ENCODE measurements at regions not wholly inside any gene's neighbourhood (a gene's known extent, or its start where the extent isn't known, plus 50 kb on each side); places are given as distances from the start of the nearest gene placed in this dataset.

GRCh38 chr4:149202117-149202516 is 613.5 kb downstream of the IQCM start:
- H3K36me3 Mint-ChIP-seq (ENCODE audit: insufficient read depth, unreplicated experiment) = no peaks in the 10 kb centered on the region

GRCh38 chr4:149199594-149199993 is 616.0 kb downstream of the IQCM start:
- ChIA-PET CTCF (no interaction called here), POLR2A (no interaction called here)
- Mint-ChIP-seq H3K9me3 (ENCODE audit: unreplicated experiment) (no peaks in the 10 kb centered on the region), H3K27me3 (ENCODE audit: insufficient read depth, unreplicated experiment) (no peaks in the 10 kb centered on the region), H3K4me3 (ENCODE audit: unreplicated experiment) (no peak overlapping the region), H3K36me3 (ENCODE audit: insufficient read depth, unreplicated experiment) (no peaks in the 10 kb centered on the region), H3K4me1 (ENCODE audit: low read depth, unreplicated experiment) (no peaks in the 10 kb centered on the region), H3K27ac (ENCODE audit: unreplicated experiment) (no peak overlapping the region)
- Histone ChIP-seq H3K9me3 (no peaks in the 10 kb centered on the region), H3K4me3 (ENCODE audit: low read depth, low read length) (no peak overlapping the region), H3K36me3 (ENCODE audit: control insufficient read depth, insufficient read depth, low read length) (no peaks in the 10 kb centered on the region), H3K27me3 (replicated peaks; ENCODE audit: control insufficient read depth, insufficient read depth, low read length) (no peaks in the 10 kb centered on the region), H3K4me1 (peaks cover 21% of the 10 kb centered on the region)
- no TSS peak for BruUV-seq (replicated peaks)
- intact Hi-C loops (cut with micrococcal nuclease; ENCODE audit: unreplicated experiment) = no loop called here
- DNase-seq = no peak
- TF ChIP-seq, protein P1, sequence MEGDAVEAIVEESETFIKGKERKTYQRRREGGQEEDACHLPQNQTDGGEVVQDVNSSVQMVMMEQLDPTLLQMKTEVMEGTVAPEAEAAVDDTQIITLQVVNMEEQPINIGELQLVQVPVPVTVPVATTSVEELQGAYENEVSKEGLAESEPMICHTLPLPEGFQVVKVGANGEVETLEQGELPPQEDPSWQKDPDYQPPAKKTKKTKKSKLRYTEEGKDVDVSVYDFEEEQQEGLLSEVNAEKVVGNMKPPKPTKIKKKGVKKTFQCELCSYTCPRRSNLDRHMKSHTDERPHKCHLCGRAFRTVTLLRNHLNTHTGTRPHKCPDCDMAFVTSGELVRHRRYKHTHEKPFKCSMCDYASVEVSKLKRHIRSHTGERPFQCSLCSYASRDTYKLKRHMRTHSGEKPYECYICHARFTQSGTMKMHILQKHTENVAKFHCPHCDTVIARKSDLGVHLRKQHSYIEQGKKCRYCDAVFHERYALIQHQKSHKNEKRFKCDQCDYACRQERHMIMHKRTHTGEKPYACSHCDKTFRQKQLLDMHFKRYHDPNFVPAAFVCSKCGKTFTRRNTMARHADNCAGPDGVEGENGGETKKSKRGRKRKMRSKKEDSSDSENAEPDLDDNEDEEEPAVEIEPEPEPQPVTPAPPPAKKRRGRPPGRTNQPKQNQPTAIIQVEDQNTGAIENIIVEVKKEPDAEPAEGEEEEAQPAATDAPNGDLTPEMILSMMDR (IDR thresholded peaks at IDR 0.05; ENCODE audit: insufficient read depth in 1 of 2, low read depth in 1 of 2, low read length in 1 of 2, severe bottlenecking in 1 of 2, unreplicated experiment in 1 of 2) = no peak

More at GRCh38 chr4:149202117-149202516, 613.5 kb downstream of the IQCM start:
- intact Hi-C loops (cut with micrococcal nuclease; ENCODE audit: unreplicated experiment) = no loop called here
- TF ChIP-seq, protein P1 (IDR thresholded peaks at IDR 0.05; ENCODE audit: insufficient read depth in 1 of 2, low read depth in 1 of 2, low read length in 1 of 2, severe bottlenecking in 1 of 2, unreplicated experiment in 1 of 2) = no peak
- H3K9me3 ChIP-seq = no peaks in the 10 kb centered on the region
- DNase-seq = no peak
- no peaks in the 10 kb centered on the region for H3K27me3 ChIP-seq (replicated peaks; ENCODE audit: control insufficient read depth, insufficient read depth, low read length)
- no TSS peak for BruUV-seq (replicated peaks)
- H3K36me3 ChIP-seq (ENCODE audit: control insufficient read depth, insufficient read depth, low read length) = no peaks in the 10 kb centered on the region
- H3K27me3 Mint-ChIP-seq (ENCODE audit: insufficient read depth, unreplicated experiment) = no peaks in the 10 kb centered on the region
- POLR2A ChIA-PET = no interaction called here
- no peak overlapping the region for H3K4me3 Mint-ChIP-seq (ENCODE audit: unreplicated experiment)
- H3K9me3 Mint-ChIP-seq (ENCODE audit: unreplicated experiment) = no peaks in the 10 kb centered on the region
- H3K4me1 Mint-ChIP-seq (ENCODE audit: low read depth, unreplicated experiment) = no peaks in the 10 kb centered on the region
- CTCF ChIA-PET = no interaction called here
- no peak overlapping the region for H3K27ac Mint-ChIP-seq (ENCODE audit: unreplicated experiment)
- H3K4me3 ChIP-seq (ENCODE audit: low read depth, low read length) = no peak overlapping the region
- peaks cover 13% of the 10 kb centered on the region; the same call in 1 of the 2 replicates for H3K4me1 ChIP-seq

DNA sequence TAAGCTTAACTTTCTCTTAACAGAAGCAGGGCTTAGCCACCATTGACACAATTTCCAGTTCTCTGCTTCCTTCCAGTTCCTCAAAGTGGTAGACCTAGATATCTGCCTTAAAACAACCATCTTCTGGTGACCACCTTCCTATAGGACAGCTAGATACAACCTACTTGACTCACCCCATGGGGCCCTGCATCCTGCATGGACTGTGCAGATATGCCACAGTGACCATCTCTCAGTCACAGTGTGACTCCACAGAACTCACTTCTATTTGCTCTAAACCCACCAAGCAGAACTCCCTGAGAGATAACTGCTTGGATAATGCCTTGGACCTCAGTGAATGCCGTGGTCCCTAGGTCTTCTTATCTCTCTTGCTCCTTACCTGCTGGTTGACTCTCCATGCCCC is 621.6 kb downstream of the IQCM start:
- no peak overlapping the region for H3K27ac Mint-ChIP-seq (ENCODE audit: unreplicated experiment)
- H3K9me3 Mint-ChIP-seq (ENCODE audit: unreplicated experiment) = no peaks in the 10 kb centered on the region

More for the DNA sequence above, 621.6 kb downstream of the IQCM start:
- Histone ChIP-seq H3K36me3 (ENCODE audit: control insufficient read depth, insufficient read depth, low read length) (no peaks in the 10 kb centered on the region), H3K9me3 (no peaks in the 10 kb centered on the region), H3K4me1 (peaks cover 8% of the 10 kb centered on the region), H3K4me3 (ENCODE audit: low read depth, low read length) (no peak overlapping the region), H3K27me3 (replicated peaks; ENCODE audit: control insufficient read depth, insufficient read depth, low read length) (no peaks in the 10 kb centered on the region)
- H3K4me3 Mint-ChIP-seq (ENCODE audit: unreplicated experiment) = no peak overlapping the region
- TF ChIP-seq, protein P1 (IDR thresholded peaks at IDR 0.05; ENCODE audit: insufficient read depth in 1 of 2, low read depth in 1 of 2, low read length in 1 of 2, severe bottlenecking in 1 of 2, unreplicated experiment in 1 of 2) = no peak
- no TSS peak for BruUV-seq (replicated peaks)
- H3K36me3 Mint-ChIP-seq (ENCODE audit: insufficient read depth, unreplicated experiment) = no peaks in the 10 kb centered on the region
- H3K4me1 Mint-ChIP-seq (ENCODE audit: low read depth, unreplicated experiment) = no peaks in the 10 kb centered on the region
- H3K27me3 Mint-ChIP-seq (ENCODE audit: insufficient read depth, unreplicated experiment) = no peaks in the 10 kb centered on the region
- DNase-seq = no peak
- ChIA-PET CTCF (no interaction called here), POLR2A (no interaction called here)
- intact Hi-C loops (cut with micrococcal nuclease; ENCODE audit: unreplicated experiment) = no loop called here
